ENCODE measurements at regions not wholly inside any gene's neighbourhood (a gene's known extent, or its start where the extent isn't known, plus 50 kb on each side); places are given as distances from the start of the nearest gene placed in this dataset.

DNA sequence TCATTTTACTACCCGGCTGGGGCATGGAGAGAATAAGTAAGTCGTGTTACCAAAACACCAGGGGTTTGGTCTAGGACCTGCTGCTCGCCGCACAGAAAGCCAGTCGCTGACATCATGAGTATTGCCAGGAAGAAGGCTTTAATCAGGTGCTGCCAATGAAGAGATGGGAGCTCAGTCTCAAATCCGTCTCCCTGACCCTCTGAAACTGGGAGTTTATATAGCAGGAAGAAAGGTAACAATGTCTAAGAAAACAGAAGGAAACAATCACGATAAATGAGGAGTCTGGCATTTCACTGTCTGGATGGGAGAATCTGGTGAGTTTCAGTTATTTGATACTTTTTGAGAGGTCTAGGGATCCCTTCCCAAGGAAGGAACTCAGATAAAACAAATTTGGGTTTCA, 437.9 kb upstream of the JARID2 start:
- Mint-ChIP-seq H3K4me1 (ENCODE audit: low read depth, unreplicated experiment) (no peaks in the 10 kb centered on the region), H3K9me3 (ENCODE audit: unreplicated experiment) (peaks cover 12% of the 10 kb centered on the region), H3K4me3 (ENCODE audit: unreplicated experiment) (no peak overlapping the region), H3K27me3 (ENCODE audit: insufficient read depth, unreplicated experiment) (no peaks in the 10 kb centered on the region), H3K36me3 (ENCODE audit: insufficient read depth, unreplicated experiment) (peaks cover 4% of the 10 kb centered on the region), H3K27ac (ENCODE audit: unreplicated experiment) (no peak overlapping the region)
- BruUV-seq (replicated peaks) = no TSS peak
- ChIA-PET CTCF (no interaction called here), POLR2A (no interaction called here)
- intact Hi-C loops (cut with micrococcal nuclease; ENCODE audit: unreplicated experiment) = no loop called here
- TF ChIP-seq, protein P1, sequence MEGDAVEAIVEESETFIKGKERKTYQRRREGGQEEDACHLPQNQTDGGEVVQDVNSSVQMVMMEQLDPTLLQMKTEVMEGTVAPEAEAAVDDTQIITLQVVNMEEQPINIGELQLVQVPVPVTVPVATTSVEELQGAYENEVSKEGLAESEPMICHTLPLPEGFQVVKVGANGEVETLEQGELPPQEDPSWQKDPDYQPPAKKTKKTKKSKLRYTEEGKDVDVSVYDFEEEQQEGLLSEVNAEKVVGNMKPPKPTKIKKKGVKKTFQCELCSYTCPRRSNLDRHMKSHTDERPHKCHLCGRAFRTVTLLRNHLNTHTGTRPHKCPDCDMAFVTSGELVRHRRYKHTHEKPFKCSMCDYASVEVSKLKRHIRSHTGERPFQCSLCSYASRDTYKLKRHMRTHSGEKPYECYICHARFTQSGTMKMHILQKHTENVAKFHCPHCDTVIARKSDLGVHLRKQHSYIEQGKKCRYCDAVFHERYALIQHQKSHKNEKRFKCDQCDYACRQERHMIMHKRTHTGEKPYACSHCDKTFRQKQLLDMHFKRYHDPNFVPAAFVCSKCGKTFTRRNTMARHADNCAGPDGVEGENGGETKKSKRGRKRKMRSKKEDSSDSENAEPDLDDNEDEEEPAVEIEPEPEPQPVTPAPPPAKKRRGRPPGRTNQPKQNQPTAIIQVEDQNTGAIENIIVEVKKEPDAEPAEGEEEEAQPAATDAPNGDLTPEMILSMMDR (IDR thresholded peaks at IDR 0.05; ENCODE audit: insufficient read depth in 1 of 2, low read depth in 1 of 2, low read length in 1 of 2, severe bottlenecking in 1 of 2, unreplicated experiment in 1 of 2) = no peak
- Histone ChIP-seq H3K9me3 (no peaks in the 10 kb centered on the region), H3K4me1 (no peaks in the 10 kb centered on the region), H3K27me3 (replicated peaks; ENCODE audit: control insufficient read depth, insufficient read depth, low read length) (no peaks in the 10 kb centered on the region), H3K36me3 (ENCODE audit: control insufficient read depth, insufficient read depth, low read length) (no peaks in the 10 kb centered on the region), H3K4me3 (ENCODE audit: low read depth, low read length) (no peak overlapping the region)
- DNase-seq = no peak

DNA sequence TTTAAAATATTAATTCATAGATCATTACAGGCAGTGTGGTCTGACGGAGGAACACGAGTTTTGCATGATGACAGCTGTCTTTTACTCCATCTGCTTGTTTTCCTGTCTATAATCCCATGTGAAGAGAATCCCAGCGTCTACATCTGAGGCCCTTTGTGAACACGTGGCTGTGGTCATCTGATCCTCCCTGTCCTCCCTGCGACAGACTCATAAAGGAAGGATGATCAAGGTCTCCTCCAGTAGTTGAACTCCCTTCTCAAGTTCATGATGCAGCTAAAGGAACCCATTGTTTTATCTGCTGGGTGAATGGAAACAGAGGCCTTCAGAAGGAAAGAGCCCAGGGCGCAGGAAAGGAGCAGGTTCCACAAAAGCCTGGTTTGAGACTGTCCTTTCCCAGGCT, 435.8 kb upstream of the JARID2 start:
- intact Hi-C loops (cut with micrococcal nuclease; ENCODE audit: unreplicated experiment) = no loop called here
- H3K4me3 Mint-ChIP-seq (ENCODE audit: unreplicated experiment) = no peak overlapping the region
- CTCF ChIA-PET = no interaction called here
- H3K4me1 Mint-ChIP-seq (ENCODE audit: low read depth, unreplicated experiment) = no peaks in the 10 kb centered on the region
- peaks cover 4% of the 10 kb centered on the region for H3K36me3 Mint-ChIP-seq (ENCODE audit: insufficient read depth, unreplicated experiment)
- Histone ChIP-seq H3K36me3 (ENCODE audit: control insufficient read depth, insufficient read depth, low read length) (no peaks in the 10 kb centered on the region), H3K9me3 (no peaks in the 10 kb centered on the region), H3K4me3 (ENCODE audit: low read depth, low read length) (no peak overlapping the region), H3K27me3 (replicated peaks; ENCODE audit: control insufficient read depth, insufficient read depth, low read length) (no peaks in the 10 kb centered on the region), H3K4me1 (no peaks in the 10 kb centered on the region)
- POLR2A ChIA-PET = no interaction called here
- BruUV-seq (replicated peaks) = no TSS peak
- H3K9me3 Mint-ChIP-seq (ENCODE audit: unreplicated experiment) = peaks cover 12% of the 10 kb centered on the region
- no peaks in the 10 kb centered on the region for H3K27me3 Mint-ChIP-seq (ENCODE audit: insufficient read depth, unreplicated experiment)
- no peak overlapping the region for H3K27ac Mint-ChIP-seq (ENCODE audit: unreplicated experiment)
- no peak for DNase-seq
- TF ChIP-seq, protein P1 (IDR thresholded peaks at IDR 0.05; ENCODE audit: insufficient read depth in 1 of 2, low read depth in 1 of 2, low read length in 1 of 2, severe bottlenecking in 1 of 2, unreplicated experiment in 1 of 2) = no peak

DNA sequence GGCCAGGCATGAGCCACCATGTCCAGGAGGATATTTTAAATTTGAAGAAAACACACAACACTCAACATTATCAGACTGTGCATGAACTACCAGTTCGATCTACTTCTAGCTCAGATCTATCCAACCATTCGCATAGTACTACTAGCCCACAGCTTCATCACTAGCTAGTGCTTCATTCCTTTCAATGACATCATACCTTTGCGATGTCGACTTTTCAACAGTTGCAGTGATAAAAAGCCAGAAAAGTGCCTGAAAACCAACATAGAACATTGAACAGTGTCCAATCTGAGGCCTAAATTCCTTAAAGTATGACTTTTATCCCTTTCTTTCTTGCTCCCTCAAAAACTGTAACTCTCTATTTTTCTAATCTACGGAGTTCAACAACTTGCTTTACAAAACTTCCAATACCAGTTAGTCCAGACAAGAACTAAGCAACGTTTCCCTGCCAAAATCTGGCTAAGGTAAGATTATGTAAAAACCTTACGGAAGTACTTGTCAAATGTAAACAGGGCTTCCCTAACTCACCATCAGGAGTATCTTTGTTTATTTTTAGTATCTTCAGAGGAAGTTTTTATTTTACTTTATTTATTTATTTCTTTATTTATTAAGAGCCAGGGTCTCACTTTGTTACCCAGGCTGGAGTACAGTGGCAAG, 434.0 kb upstream of the JARID2 start:
- no peaks in the 10 kb centered on the region for H3K36me3 Mint-ChIP-seq (ENCODE audit: insufficient read depth, unreplicated experiment)
- H3K4me1 Mint-ChIP-seq (ENCODE audit: low read depth, unreplicated experiment) = no peaks in the 10 kb centered on the region
- TF ChIP-seq, protein P1 (IDR thresholded peaks at IDR 0.05; ENCODE audit: insufficient read depth in 1 of 2, low read depth in 1 of 2, low read length in 1 of 2, severe bottlenecking in 1 of 2, unreplicated experiment in 1 of 2) = no peak
- DNase-seq = no peak
- no peak overlapping the region for H3K27ac Mint-ChIP-seq (ENCODE audit: unreplicated experiment)
- no peaks in the 10 kb centered on the region for H3K27me3 Mint-ChIP-seq (ENCODE audit: insufficient read depth, unreplicated experiment)
- H3K4me3 ChIP-seq (ENCODE audit: low read depth, low read length) = no peak overlapping the region
- intact Hi-C loops (cut with micrococcal nuclease; ENCODE audit: unreplicated experiment) = no loop called here
- no peak overlapping the region for H3K4me3 Mint-ChIP-seq (ENCODE audit: unreplicated experiment)
- H3K36me3 ChIP-seq (ENCODE audit: control insufficient read depth, insufficient read depth, low read length) = no peaks in the 10 kb centered on the region
- POLR2A ChIA-PET = no interaction called here
- no peaks in the 10 kb centered on the region for H3K9me3 ChIP-seq
- BruUV-seq (replicated peaks) = no TSS peak
- no peaks in the 10 kb centered on the region for H3K27me3 ChIP-seq (replicated peaks; ENCODE audit: control insufficient read depth, insufficient read depth, low read length)
- H3K4me1 ChIP-seq = no peaks in the 10 kb centered on the region
- CTCF ChIA-PET = no interaction called here
- peaks cover 12% of the 10 kb centered on the region for H3K9me3 Mint-ChIP-seq (ENCODE audit: unreplicated experiment)

Measured in Caco-2 (cell line).